ENCODE measurements at regions not wholly inside any gene's neighbourhood (a gene's known extent, or its start where the extent isn't known, plus 50 kb on each side); places are given as distances from the start of the nearest gene placed in this dataset.

DNA sequence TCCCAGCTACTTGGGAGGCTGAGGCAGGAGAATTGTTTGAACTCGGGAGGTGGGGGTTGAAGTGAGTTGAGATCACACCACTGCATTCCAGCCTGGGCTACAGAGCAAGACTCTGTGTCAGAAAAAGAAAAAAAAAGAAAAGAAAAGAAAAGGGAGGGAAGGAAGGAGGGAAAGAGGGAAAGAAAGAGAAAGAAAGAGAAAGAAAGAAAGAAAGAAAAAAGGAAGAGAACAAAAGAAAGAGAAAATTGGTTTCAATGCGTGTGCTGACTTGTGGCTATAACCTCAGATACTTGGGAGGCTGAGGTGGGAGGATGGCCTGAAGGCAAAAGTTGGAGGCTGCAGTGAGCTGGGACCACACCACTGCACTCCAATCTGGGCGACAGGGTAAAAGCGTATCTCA lies 128.4 kb upstream of the TBX3 start:
- Histone ChIP-seq H3K27ac (ENCODE audit: extremely low read depth, low read depth, low read length) (no peak overlapping the region), H3K4me2 (ENCODE audit: insufficient read depth, low read length) (no peak overlapping the region), H3K9me1 (ENCODE audit: control insufficient read depth, insufficient read depth, low read length) (no peaks in the 10 kb centered on the region), H3K9ac (ENCODE audit: insufficient read depth in 1 of 2, low read depth in 2 of 2, low read length in 2 of 2) (no peak overlapping the region), H3K36me3 (ENCODE audit: control insufficient read depth, insufficient read depth, low read length) (no peaks in the 10 kb centered on the region), H3K9me3 (replicated peaks; ENCODE audit: control insufficient read depth, insufficient read depth, low read depth, low read length) (no peaks in the 10 kb centered on the region), H3K79me2 (ENCODE audit: control insufficient read depth, insufficient read depth, low read length) (no peaks in the 10 kb centered on the region), H3K4me1 (replicated peaks in 1 of 2; ENCODE audit: control insufficient read depth in 2 of 2, insufficient read depth in 2 of 2, low read length in 2 of 2) (no peaks in the 10 kb centered on the region), H2AFZ (ENCODE audit: low read depth, low read length) (no peak overlapping the region), H4K20me1 (replicated peaks; ENCODE audit: control insufficient read depth, insufficient read depth, low read length) (peaks cover 1% of the 10 kb centered on the region; the same call in 1 of the 2 replicates), H3K27me3 (ENCODE audit: control insufficient read depth in 2 of 2, insufficient read depth in 2 of 2, low read length in 2 of 2) (peaks cover 3 to 9% of the 10 kb centered on the region in 2 experiments; a peak in 2 of 5 replicates), H3K4me3 (no peak overlapping the region)
- no peak for FAIRE-seq
- no peak for ATAC-seq
- BruUV-seq (replicated peaks): no TSS peak
- in situ Hi-C loops (cut with MboI): no loop called here
- WGBS (ENCODE audit: insufficient coverage, low coverage, missing lambda C conversion rate): 0% methylated on average over 2 of the region's 4 CpGs
- DNase-seq (ENCODE audit: extremely low read depth in 1 of 4, low spot score in 3 of 4): no peak
- CTCF ChIA-PET (ENCODE audit: low intra/inter-chr PET ratio): no interaction called here
- TF ChIP-seq ZNF512 (tag; IDR thresholded peaks at IDR 0.05) (peak; percentile 77), TCFL5 (CRISPR knock-in tag; conservative IDR thresholded peaks at IDR 0.05) (no peak)
- intact Hi-C loops (cut with micrococcal nuclease): no loop called here
- POLR2A ChIA-PET: interaction anchor here (0.5 kb wide), 1 partner anchor 222 kb away, joined by 3 read pairs; no protein-coding TSS in a partner anchor

GRCh38 chr12:114809097-114809496 lies 125.1 kb upstream of the TBX3 start:
- Histone ChIP-seq H3K4me3 (no peak overlapping the region), H3K27ac (ENCODE audit: extremely low read depth, low read depth, low read length) (no peak overlapping the region), H3K4me1 (replicated peaks in 1 of 2; ENCODE audit: control insufficient read depth in 2 of 2, insufficient read depth in 2 of 2, low read length in 2 of 2) (no peaks in the 10 kb centered on the region), H3K36me3 (ENCODE audit: control insufficient read depth, insufficient read depth, low read length) (no peaks in the 10 kb centered on the region), H3K27me3 (ENCODE audit: control insufficient read depth in 2 of 2, insufficient read depth in 2 of 2, low read length in 2 of 2) (peaks cover 3 to 6% of the 10 kb centered on the region in 2 experiments; a peak in 1 of 5 replicates), H3K9me3 (replicated peaks; ENCODE audit: control insufficient read depth, insufficient read depth, low read depth, low read length) (no peaks in the 10 kb centered on the region), H3K9ac (ENCODE audit: insufficient read depth in 1 of 2, low read depth in 2 of 2, low read length in 2 of 2) (no peak overlapping the region), H2AFZ (ENCODE audit: low read depth, low read length) (no peak overlapping the region), H3K9me1 (ENCODE audit: control insufficient read depth, insufficient read depth, low read length) (no peaks in the 10 kb centered on the region), H3K79me2 (ENCODE audit: control insufficient read depth, insufficient read depth, low read length) (no peaks in the 10 kb centered on the region), H3K4me2 (ENCODE audit: insufficient read depth, low read length) (no peak overlapping the region), H4K20me1 (replicated peaks; ENCODE audit: control insufficient read depth, insufficient read depth, low read length) (no peaks in the 10 kb centered on the region; the same call in 1 of the 2 replicates)
- ATAC-seq (no peak), FAIRE-seq (no peak), DNase-seq (ENCODE audit: extremely low read depth in 1 of 4, low spot score in 3 of 4) (no peak)
- intact Hi-C loops (cut with micrococcal nuclease) (no loop called here), in situ Hi-C loops (cut with MboI) (no loop called here)
- BruUV-seq (replicated peaks): no TSS peak
- WGBS (ENCODE audit: insufficient coverage, low coverage, missing lambda C conversion rate): 1% methylated on average over 5 of the region's 5 CpGs
- CTCF ChIA-PET (ENCODE audit: low intra/inter-chr PET ratio): no interaction called here
- POLR2A ChIA-PET: no interaction called here
- TF ChIP-seq NR2C2 (CRISPR knock-in tag; IDR thresholded peaks at IDR 0.05) (no peak), NR2C2 (tag; IDR thresholded peaks at IDR 0.05) (no peak), NCOR1 (IDR thresholded peaks at IDR 0.05) (no peak), ZNF280A (IDR thresholded peaks at IDR 0.05; ENCODE audit: low read depth, partially characterized antibody) (no peak), SMAD2 (IDR thresholded peaks at IDR 0.05; ENCODE audit: low read depth, low read length) (no peak), POLR3A (IDR thresholded peaks at IDR 0.05; ENCODE audit: borderline replicate concordance, extremely low read depth, insufficient read depth, insufficient read length) (no peak), CHD1 (IDR thresholded peaks at IDR 0.05; ENCODE audit: low read length) (no peak), SP1 (CRISPR knock-in tag; IDR thresholded peaks at IDR 0.05) (no peak), ZNF277 (CRISPR knock-in tag; IDR thresholded peaks at IDR 0.05; ENCODE audit: borderline replicate concordance) (no peak), SMARCB1 (IDR thresholded peaks at IDR 0.05; ENCODE audit: insufficient read length, low read depth) (no peak), POLR2AphosphoS2 (IDR thresholded peaks at IDR 0.05; ENCODE audit: low read length) (no peak)

Data from K562 (cell line).